Pancreas (tissue), 10 donors: ENCODE measurements at regions not wholly inside any gene's neighbourhood (a gene's known extent, or its start where the extent isn't known, plus 50 kb on each side); places are given as distances from the start of the nearest gene placed in this dataset.

Source experiments
- ATAC-seq, 4 donors: fragments of 200-7000 bp; cut with Tn5 transposase; one replicate each; pipeline versions ENCODE4 v1.8.0 to v1.9.1; 2020; ENCODE audit warnings: mild to moderate bottlenecking in 4 of 4, moderate library complexity in 4 of 4
- DNase-seq, 6 donors: peaks; one replicate each; pipeline ENCODE4 v3.0.0-alpha.2; 2020
- FAIRE-seq: peaks from 2 replicates; lab custom pipeline; 2012; peaks lifted over from hg19 to GRCh38; lab: Jason Lieb, UNC
- H3K27ac ChIP-seq, 4 donors: fragments of 200-600 bp; sonication (generic); 1 replicate in 3 of 4; 2 replicates in 1 of 4; pipeline versions ENCODE4 v1.5.0 to v1.8.0; 2020
- H3K27me3 ChIP-seq, 4 donors: fragments of 200-600 bp; one replicate each; pipeline ENCODE4 v1.8.0; 2021
- H3K36me3 ChIP-seq, 3 donors: fragments of 200-600 bp; sonication (generic) in 1 of 3; one replicate each; pipeline versions ENCODE4 v1.5.0 to v1.8.0; 2020 to 2021
- H3K4me1 ChIP-seq, 3 donors: fragments of 200-600 bp; one replicate each; pipeline ENCODE4 v1.8.0; 2021
- H3K4me3 ChIP-seq, 4 donors: fragments of 200-600 bp; sonication (generic) in 2 of 4; one replicate each; pipeline versions ENCODE4 v1.5.0 to v1.8.0; 2020 to 2021
- H3K9me3 ChIP-seq, 4 donors: fragments of 200-600 bp; one replicate each; pipeline ENCODE4 v1.8.0; 2021
- WGBS, 2 donors: extraction: QIAGEN DNeasy Blood & Tissue Kit; methylation state at CpG; one replicate each; pipeline ENCODE4 v1.1.7; 2013; 5-methylcytosine and 5-hydroxymethylcytosine counted together
- intact Hi-C, 3 donors: fragments of 100-400 bp; cut with DNase I; formaldehyde crosslinking; loops; one replicate each; pipeline versions ENCODE4 v1.11.1 to v1.14.2; 2022
- TF ChIP-seq, protein P1 (sequence below), 4 donors: fragments of 200-600 bp; sonication (generic) in 3 of 4; IDR thresholded peaks; one replicate each; pipeline versions ENCODE4 v1.5.0 to v1.8.0; 2021; ENCODE audit warnings: antibody characterized with exemption in 4 of 4
- donor health status: healthy with polysubstance abuse.
- donor health status: DM: no; HTN: no; CAD: no; lungs with moderate emphysema.
- donor health status: DM: no; HTN: no; CAD: no.
- donor health status: control.
- donor health status: control.
- donor health status: Bipolar disorder and iron deficiency.
- donor health status: DM: yes; HTN: yes; CAD: no.
- donor health status: DM: no; HTN: no; CAD: no.
- donor health status: DM: no; HTN: no; CAD: no.
- donor health status: DM: yes; HTN: yes; CAD: no.

DNA sequence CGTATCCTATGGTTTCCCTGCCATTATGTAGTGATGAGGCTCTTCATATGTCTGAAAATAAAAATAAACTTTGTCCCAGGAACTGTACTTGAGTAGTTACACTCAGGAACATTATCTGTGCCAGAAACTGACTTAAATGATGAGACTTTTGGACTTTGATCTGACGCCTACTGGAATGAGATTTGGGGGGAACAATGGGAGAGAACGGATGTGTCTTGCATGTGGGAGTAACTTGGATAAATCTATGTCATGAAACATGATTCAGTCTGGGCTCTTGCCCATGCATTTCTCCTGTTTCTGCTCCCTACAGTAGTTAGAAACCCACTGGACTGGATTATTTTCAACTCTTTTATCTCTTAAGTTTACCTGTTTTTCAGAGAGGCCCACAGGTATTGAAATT lies 2351.4 kb downstream of the PCDH7 start:
- FAIRE-seq (no peak), DNase-seq (no peak), ATAC-seq (peak in 1 of 4 donors; percentile 28)
- Histone ChIP-seq H3K36me3 (no peaks in the 10 kb centered on the region), H3K9me3 (no peaks in the 10 kb centered on the region), H3K4me3 (no peak overlapping the region), H3K27ac (no peak overlapping the region), H3K27me3 (no peaks in the 10 kb centered on the region), H3K4me1 (no peaks in the 10 kb centered on the region)
- WGBS, 2 donors: 33 to 39% methylated on average over 3 of the region's 3 CpGs
- intact Hi-C loops: no loop called here
- TF ChIP-seq, protein P1, sequence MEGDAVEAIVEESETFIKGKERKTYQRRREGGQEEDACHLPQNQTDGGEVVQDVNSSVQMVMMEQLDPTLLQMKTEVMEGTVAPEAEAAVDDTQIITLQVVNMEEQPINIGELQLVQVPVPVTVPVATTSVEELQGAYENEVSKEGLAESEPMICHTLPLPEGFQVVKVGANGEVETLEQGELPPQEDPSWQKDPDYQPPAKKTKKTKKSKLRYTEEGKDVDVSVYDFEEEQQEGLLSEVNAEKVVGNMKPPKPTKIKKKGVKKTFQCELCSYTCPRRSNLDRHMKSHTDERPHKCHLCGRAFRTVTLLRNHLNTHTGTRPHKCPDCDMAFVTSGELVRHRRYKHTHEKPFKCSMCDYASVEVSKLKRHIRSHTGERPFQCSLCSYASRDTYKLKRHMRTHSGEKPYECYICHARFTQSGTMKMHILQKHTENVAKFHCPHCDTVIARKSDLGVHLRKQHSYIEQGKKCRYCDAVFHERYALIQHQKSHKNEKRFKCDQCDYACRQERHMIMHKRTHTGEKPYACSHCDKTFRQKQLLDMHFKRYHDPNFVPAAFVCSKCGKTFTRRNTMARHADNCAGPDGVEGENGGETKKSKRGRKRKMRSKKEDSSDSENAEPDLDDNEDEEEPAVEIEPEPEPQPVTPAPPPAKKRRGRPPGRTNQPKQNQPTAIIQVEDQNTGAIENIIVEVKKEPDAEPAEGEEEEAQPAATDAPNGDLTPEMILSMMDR (IDR thresholded peaks at IDR 0.05): no peak

DNA sequence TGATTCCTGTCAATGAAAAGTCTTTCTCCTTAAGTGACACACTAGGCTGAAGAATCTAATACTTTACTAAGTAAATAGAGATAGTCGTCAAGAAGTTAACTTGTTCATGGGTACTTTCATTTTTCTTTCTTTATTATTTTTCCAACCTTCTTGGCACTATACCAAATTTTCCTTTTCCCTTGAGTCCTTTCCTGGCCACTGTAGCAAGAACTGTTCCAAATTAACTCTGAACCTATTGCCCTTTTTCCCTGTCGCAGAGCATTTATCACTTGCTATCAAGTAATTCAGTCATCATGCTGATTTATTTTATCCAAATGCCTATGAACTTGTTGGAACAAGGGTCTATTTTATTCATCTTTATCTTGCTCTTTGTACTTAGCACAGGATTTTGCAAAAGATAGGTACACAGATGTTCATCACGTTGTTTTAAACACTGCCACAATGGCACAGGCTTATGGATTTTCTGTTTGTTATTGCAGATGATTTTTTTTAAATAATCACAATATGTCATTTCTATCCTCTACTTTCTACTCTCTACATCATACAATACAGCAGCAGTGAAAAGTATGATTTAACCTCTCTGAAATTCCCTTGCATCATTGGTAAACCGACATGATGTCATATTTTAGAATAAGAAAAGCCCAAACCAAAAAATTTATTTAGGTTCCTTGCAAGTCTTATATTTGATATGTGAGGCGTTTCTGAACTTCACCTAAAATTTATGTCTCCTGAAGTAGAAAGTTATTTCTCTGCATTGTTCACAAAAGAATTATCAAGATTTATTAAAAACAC lies 2352.3 kb downstream of the PCDH7 start:
- no peaks in the 10 kb centered on the region for H3K36me3 ChIP-seq
- H3K4me3 ChIP-seq: no peak overlapping the region
- H3K4me1 ChIP-seq: no peaks in the 10 kb centered on the region
- no peak overlapping the region for H3K27ac ChIP-seq
- no peaks in the 10 kb centered on the region for H3K27me3 ChIP-seq
- TF ChIP-seq, protein P1 (IDR thresholded peaks at IDR 0.05): no peak
- ATAC-seq: peak in 2 of 4 donors; percentile 42 to 65
- intact Hi-C loops: no loop called here
- DNase-seq: no peak
- 18 to 24% methylated on average over 5 of the region's 5 CpGs for WGBS, 2 donors
- H3K9me3 ChIP-seq: no peaks in the 10 kb centered on the region
- no peak for FAIRE-seq

DNA sequence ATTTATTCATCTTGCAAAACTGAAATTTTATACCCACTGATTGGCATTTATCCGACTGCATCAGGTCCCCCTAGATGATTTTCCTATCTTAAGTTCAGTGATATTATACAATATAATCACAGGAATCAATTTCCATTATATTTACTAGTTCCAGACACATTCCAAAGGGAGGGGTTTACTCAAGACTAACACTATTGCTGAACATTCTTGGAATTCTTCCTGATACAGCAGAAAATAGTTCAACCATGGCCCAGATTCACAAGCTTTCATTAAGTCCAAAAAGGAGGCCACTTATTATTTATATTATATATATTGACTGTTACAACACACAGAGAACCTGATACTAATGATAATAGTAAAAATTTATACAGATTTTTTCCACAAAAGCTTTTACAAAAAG lies 2353.6 kb downstream of the PCDH7 start:
- Histone ChIP-seq H3K27ac (no peak overlapping the region), H3K9me3 (no peaks in the 10 kb centered on the region), H3K36me3 (no peaks in the 10 kb centered on the region), H3K4me1 (no peaks in the 10 kb centered on the region), H3K27me3 (no peaks in the 10 kb centered on the region), H3K4me3 (no peak overlapping the region)
- FAIRE-seq: no peak
- no peak for ATAC-seq
- DNase-seq: no peak
- intact Hi-C loops: no loop called here
- 15 to 16% methylated on average over 1 of the region's 1 CpG for WGBS, 2 donors
- TF ChIP-seq, protein P1 (IDR thresholded peaks at IDR 0.05): no peak

DNA sequence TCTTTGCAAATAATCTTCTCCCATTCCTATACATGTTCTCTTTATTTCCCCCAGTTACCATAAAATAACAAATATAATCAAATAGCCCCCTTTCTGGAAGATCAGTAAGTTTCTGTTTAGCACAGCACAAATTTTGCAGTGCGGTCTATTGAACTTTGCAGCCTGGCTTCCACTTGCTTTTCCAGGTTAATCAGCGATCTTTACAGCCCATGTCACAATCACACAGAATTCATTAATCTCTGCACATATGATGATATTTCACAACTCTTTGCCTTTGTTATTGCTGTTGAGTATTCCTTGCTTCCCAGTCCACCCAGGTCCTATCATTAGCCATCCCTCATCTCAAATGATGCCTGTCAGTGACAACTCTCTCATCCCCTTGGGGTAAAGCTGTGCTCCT lies 2358.0 kb downstream of the PCDH7 start:
- Histone ChIP-seq H3K27ac (no peak overlapping the region), H3K36me3 (no peaks in the 10 kb centered on the region), H3K4me1 (peaks cover 0 to 5% (median 0%) of the 10 kb centered on the region in 3 donors), H3K9me3 (no peaks in the 10 kb centered on the region), H3K27me3 (no peaks in the 10 kb centered on the region), H3K4me3 (no peak overlapping the region)
- 47 to 54% methylated on average over 2 of the region's 2 CpGs for WGBS, 2 donors
- FAIRE-seq (no peak), ATAC-seq (peak in 3 of 4 donors; percentile 43 to 62 (median 56)), DNase-seq (no peak)
- TF ChIP-seq, protein P1 (IDR thresholded peaks at IDR 0.05): no peak
- intact Hi-C loops: no loop called here

DNA sequence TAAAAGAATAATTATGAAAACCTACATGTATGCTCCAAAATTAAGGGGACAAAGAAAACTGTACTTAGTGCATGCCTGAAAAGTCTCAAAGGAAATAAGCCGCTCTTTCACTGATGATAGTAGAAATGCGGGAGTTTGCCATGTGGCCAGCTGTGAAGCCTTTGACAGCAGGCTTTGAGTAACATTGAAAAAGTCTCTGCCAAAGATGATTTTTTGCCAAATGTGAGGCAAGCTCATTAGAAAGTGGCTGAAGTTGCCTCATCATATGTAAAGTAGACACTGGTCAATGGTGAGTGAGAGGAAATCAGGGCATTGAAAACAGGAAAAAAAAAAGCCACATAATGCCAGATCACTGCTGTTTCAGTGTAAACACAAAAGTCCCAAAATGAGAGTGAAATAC lies 2360.1 kb downstream of the PCDH7 start:
- WGBS, 2 donors: 31 to 34% methylated on average over 2 of the region's 2 CpGs
- intact Hi-C loops: no loop called here
- ATAC-seq (peak in 3 of 4 donors; percentile 18 to 41 (median 34)), FAIRE-seq (no peak), DNase-seq (no peak)
- Histone ChIP-seq H3K9me3 (no peaks in the 10 kb centered on the region), H3K4me3 (no peak overlapping the region), H3K4me1 (peaks cover 0 to 5% (median 0%) of the 10 kb centered on the region in 3 donors), H3K27ac (no peak overlapping the region), H3K36me3 (no peaks in the 10 kb centered on the region), H3K27me3 (no peaks in the 10 kb centered on the region)
- TF ChIP-seq, protein P1 (IDR thresholded peaks at IDR 0.05): no peak
